GM06990 (cell line): ENCODE measurements at regions not wholly inside any gene's neighbourhood (a gene's known extent, or its start where the extent isn't known, plus 50 kb on each side); places are given as distances from the start of the nearest gene placed in this dataset.

Experiments
- DNase-seq: peaks from one replicate; pipeline ENCODE4 v3.0.0-alpha.2; 2011; ENCODE audit not compliant: insufficient read length; ENCODE audit errors: extremely low read depth
- H3K27me3 ChIP-seq: replicated peaks from 2 replicates; pipeline ENCODE4 v1.6.0; 2011; ENCODE audit warnings: low read length; ENCODE audit not compliant: control insufficient read depth, insufficient read depth
- H3K36me3 ChIP-seq: 2 replicates; pipeline ENCODE4 v1.5.1; 2011; ENCODE audit warnings: low read length; ENCODE audit not compliant: control insufficient read depth, insufficient read depth
- H3K4me3 ChIP-seq: replicated peaks from 2 replicates; pipeline ENCODE4 v1.5.1; 2011; ENCODE audit warnings: low read depth, mild to moderate bottlenecking, control low read depth, low read length
- TF ChIP-seq, protein P1 (sequence below): IDR thresholded peaks from 2 replicates; pipeline ENCODE4 v1.5.1; 2011; ENCODE audit warnings: low read length, control low read depth, mild to moderate bottlenecking, inconsistent platforms; ENCODE audit not compliant: insufficient read depth, poor library complexity, severe bottlenecking

DNA sequence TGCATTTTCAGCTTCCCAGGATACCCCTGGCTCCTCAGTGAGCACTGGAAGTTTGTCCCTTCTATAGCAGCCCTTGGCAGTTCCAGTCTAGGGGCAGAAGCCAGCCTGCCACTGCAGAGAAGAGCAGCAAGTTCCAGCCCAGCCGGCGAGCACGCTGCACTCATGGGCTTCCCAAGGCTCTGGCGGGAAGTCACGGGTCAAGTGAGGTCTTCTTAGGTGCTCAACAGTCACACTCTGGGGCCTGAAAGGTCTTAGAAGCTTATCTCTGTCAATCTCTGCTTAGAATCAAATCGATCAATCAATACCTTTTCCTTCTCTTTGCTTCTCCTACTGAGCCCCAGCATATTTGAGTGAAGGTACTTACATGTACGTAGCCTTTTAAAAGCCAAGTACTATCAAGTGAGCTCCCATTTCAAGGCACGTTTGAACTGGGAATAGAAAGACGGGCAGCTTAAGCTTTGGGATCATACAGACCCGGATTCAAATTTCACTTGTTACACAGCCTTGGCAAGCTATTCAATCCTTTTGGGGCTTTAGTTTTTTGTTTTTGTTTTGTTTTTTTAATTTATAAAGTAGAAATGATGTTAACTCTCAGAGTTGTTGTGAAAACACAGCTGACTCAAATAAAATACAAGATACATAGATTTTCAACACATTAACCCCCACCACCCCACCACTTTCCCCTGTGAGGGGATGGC, 152.6 kb upstream of the KLF14 start:
- H3K4me3 ChIP-seq, result no peak overlapping the region
- DNase-seq, result no peak
- peaks cover 47% of the 10 kb centered on the region for H3K36me3 ChIP-seq
- no peaks in the 10 kb centered on the region for H3K27me3 ChIP-seq
- TF ChIP-seq, protein P1, sequence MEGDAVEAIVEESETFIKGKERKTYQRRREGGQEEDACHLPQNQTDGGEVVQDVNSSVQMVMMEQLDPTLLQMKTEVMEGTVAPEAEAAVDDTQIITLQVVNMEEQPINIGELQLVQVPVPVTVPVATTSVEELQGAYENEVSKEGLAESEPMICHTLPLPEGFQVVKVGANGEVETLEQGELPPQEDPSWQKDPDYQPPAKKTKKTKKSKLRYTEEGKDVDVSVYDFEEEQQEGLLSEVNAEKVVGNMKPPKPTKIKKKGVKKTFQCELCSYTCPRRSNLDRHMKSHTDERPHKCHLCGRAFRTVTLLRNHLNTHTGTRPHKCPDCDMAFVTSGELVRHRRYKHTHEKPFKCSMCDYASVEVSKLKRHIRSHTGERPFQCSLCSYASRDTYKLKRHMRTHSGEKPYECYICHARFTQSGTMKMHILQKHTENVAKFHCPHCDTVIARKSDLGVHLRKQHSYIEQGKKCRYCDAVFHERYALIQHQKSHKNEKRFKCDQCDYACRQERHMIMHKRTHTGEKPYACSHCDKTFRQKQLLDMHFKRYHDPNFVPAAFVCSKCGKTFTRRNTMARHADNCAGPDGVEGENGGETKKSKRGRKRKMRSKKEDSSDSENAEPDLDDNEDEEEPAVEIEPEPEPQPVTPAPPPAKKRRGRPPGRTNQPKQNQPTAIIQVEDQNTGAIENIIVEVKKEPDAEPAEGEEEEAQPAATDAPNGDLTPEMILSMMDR, result no peak

DNA sequence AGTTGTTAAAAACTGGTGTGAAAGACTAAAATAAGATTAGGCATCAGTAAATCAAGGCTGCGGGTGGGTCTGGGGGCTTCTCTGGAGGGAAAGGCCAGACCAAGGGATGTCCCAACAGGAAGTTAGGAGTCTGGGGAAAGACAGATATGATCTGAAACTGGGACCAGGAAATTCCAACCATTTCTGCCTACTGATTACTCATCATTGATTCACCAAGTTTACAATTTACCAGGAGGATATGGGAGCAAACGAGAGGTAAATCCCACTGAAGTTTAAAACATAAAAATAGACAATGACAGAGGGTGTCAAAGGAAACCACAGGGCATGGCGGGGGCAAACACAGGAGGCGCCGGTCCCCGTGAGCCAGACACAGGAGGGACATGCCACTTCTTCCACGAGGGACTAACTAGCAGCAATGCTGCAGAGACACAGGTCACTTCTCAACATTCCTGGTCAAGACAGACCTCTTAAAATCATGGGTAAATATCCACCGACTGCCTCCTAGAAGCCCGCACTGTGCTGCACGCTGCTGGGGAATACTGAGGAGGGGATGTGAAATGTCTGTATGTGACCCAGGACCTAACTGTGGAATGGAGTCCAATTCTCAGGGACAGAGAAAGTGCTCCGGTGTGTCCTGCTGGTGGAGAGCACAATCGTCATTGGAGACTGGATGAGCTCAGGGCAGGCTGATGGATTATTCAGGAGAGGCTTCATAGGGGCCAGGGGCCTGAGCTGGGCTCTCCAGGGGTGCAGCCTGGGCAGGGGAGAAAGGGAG, 153.4 kb upstream of the KLF14 start:
- DNase-seq, result no peak
- TF ChIP-seq, protein P1, result no peak
- no peak overlapping the region for H3K4me3 ChIP-seq
- no peaks in the 10 kb centered on the region for H3K27me3 ChIP-seq
- peaks cover 42% of the 10 kb centered on the region for H3K36me3 ChIP-seq

DNA sequence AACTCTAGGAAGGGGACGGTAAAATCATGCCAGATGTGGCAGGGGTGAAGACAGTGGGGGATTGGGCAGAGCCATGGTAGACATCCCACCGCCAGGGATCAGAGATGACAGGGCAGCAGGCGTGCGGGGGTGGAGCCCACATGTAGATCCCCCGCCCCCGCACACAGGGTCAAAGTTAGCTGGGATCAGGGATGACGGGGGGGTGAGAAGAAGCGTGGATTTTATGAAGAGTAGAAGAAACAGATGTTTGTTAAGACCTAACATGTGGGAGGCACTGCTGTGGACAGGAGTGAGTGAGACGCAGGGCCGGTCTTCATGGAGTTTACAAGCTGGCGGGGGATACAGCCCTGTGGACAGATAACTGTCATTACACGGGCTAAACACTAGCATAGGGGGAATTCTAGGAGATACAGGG, 154.0 kb upstream of the KLF14 start:
- DNase-seq, result no peak
- no peak overlapping the region for H3K4me3 ChIP-seq
- peaks cover 36% of the 10 kb centered on the region for H3K36me3 ChIP-seq
- TF ChIP-seq, protein P1, result no peak
- no peaks in the 10 kb centered on the region for H3K27me3 ChIP-seq

DNA sequence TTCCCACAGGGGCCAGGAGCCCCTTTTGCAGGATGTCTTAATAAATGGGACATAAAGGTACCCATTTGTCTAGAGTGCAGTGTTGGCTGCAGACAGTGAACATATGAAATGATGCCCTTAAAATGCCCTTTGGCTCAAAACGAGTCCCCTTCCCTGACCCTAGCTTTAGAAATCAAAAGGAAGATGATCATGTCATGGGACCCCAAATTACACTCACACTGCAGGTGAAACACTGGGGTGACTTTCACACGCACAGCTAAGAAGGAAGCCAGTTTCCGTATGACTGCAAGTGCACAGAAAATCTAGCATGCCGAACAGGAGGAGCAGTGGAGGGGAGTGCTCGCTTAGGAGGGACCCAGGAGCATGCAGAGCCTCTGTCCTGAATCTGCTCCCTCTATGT, 154.5 kb upstream of the KLF14 start:
- H3K4me3 ChIP-seq, result no peak overlapping the region
- DNase-seq, result no peak
- H3K27me3 ChIP-seq, result no peaks in the 10 kb centered on the region
- H3K36me3 ChIP-seq, result peaks cover 36% of the 10 kb centered on the region
- TF ChIP-seq, protein P1, result no peak

DNA sequence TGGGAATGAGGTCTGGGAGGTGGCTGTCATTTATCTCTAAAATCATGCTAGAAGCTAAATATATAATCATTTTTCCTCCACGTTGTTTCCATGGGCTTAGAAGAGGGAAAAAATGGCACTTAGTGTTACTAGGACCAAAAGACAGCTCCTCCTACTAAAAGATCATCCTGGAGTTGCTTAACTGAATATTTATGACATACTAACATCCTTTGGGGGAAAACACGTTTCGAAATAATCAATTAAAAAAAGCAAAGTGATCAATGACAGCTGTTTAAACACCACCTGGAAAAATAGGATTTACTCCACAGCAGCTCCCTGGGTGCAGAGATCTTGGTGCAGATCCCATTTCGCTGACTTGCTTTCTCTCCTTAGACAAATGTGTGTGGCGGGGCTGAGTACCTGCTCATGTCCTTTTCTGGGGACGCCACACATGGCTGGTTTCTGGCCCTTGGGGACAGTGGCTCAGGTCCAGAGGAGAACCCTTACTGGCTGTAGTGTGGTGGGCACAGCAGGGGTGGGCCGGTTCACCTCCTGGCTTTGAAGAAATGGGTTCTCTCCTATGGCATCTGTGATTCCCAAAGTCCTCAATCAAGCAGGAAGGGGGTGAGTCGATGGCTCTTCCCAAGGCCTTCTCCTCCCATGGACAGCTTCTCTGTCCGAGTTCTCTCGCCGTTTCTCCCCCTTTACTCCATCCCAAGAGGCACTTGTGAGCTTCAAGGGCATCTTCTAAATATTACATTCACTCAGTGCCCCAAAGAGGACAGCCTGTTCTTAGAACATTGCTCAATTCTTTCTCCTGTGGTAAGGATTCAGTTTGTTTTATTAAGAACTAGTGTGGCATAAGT, 156.4 kb upstream of the KLF14 start:
- TF ChIP-seq, protein P1, result no peak

More for the DNA sequence above, 156.4 kb upstream of the KLF14 start:
- no peak overlapping the region for H3K4me3 ChIP-seq
- H3K27me3 ChIP-seq, result no peaks in the 10 kb centered on the region
- peaks cover 26% of the 10 kb centered on the region for H3K36me3 ChIP-seq
- DNase-seq, result no peak
